ENCODE measurements at regions not wholly inside any gene's neighbourhood (a gene's known extent, or its start where the extent isn't known, plus 50 kb on each side); places are given as distances from the start of the nearest gene placed in this dataset.
A peak's percentile ranks its signal among the peaks of the same experiment; 100 is the strongest.

GRCh38 chr5:171692107-171692506 lies 93.5 kb upstream of the SMIM23 start:
- no peak for DNase-seq

GRCh38 chr5:171692936-171693335 lies 92.7 kb upstream of the SMIM23 start:
- no peak for DNase-seq

- no peak for DNase-seq
Observed at GRCh38 chr5:171693412-171693811, 92.2 kb upstream of the SMIM23 start.

- DNase-seq = no peak
Observed at GRCh38 chr5:171695804-171696203, 89.8 kb upstream of the SMIM23 start.

- no peak for DNase-seq
Observed at GRCh38 chr5:171697221-171698102, 88.2 kb upstream of the SMIM23 start.

GRCh38 chr5:171700318-171700912 lies 85.2 kb upstream of the SMIM23 start:
- DNase-seq = no peak

- DNase-seq = no peak
Observed at GRCh38 chr5:171701100-171701541, 84.5 kb upstream of the SMIM23 start.

- no peak for DNase-seq
Observed at GRCh38 chr5:171702135-171702770, 83.4 kb upstream of the SMIM23 start.

- DNase-seq = no peak
Observed at GRCh38 chr5:171703146-171703545, 82.5 kb upstream of the SMIM23 start.

GRCh38 chr5:171705036-171705435 lies 80.6 kb upstream of the SMIM23 start:
- no peak for DNase-seq

- no peak for DNase-seq
Observed at GRCh38 chr5:171705830-171706468, 79.7 kb upstream of the SMIM23 start.

GRCh38 chr5:171706736-171707441 lies 78.7 kb upstream of the SMIM23 start:
- DNase-seq = no peak

GRCh38 chr5:171707442-171707792 lies 78.2 kb upstream of the SMIM23 start:
- no peak for DNase-seq

- no peak for DNase-seq
Observed at GRCh38 chr5:171709930-171710329, 75.7 kb upstream of the SMIM23 start.

- no peak for DNase-seq
Observed at GRCh38 chr5:171710451-171711024, 75.1 kb upstream of the SMIM23 start.

GRCh38 chr5:171711571-171711970 lies 74.0 kb upstream of the SMIM23 start:
- no peak for DNase-seq

GRCh38 chr5:171712616-171713015 lies 73.0 kb upstream of the SMIM23 start:
- peak; percentile 33 for DNase-seq

GRCh38 chr5:171713152-171713551 lies 72.5 kb upstream of the SMIM23 start:
- DNase-seq = no peak

GRCh38 chr5:171714261-171714660 lies 71.4 kb upstream of the SMIM23 start:
- DNase-seq = no peak

- DNase-seq = no peak
Observed at GRCh38 chr5:171714851-171715250, 70.8 kb upstream of the SMIM23 start.

GRCh38 chr5:171715551-171715950 lies 70.1 kb upstream of the SMIM23 start:
- no peak for DNase-seq

- DNase-seq = no peak
Observed at GRCh38 chr5:171720086-171720485, 65.5 kb upstream of the SMIM23 start.

- DNase-seq = no peak
Observed at GRCh38 chr5:171721464-171721863, 64.2 kb upstream of the SMIM23 start.

Measured in NCI-H82 (cell line).